ENCODE measurements at regions not wholly inside any gene's neighbourhood (a gene's known extent, or its start where the extent isn't known, plus 50 kb on each side); places are given as distances from the start of the nearest gene placed in this dataset.

DNA sequence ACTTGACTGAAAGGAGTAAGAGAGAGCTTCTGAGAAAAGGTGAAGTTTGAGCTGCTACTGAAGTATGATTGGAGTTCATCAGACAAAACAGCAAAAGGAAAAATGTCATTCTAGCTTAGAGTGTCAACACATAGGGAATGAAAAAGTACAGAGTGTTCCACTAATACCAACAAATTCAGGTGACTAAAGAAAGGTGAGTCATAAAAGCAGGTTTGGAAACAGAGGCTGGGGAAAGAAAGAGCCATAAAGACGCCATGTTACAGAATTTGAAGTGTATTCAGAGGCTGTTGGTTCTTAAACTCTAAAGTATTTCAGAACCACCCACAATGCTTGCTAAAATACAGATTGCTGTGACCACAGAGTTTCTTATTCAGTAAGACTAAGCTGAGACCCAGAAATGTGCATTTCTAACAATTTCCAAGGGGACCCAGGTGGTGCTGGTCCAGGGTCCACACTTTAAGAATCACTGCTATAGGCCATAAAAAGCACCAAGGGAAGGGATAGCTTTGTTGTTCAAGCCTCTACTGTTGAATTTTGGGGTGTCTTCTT lies 143.1 kb downstream of the ELAPOR2 start:
- no CpG with 5 or more reads among the region's 1 CpG for WGBS (ENCODE audit: extremely low coverage, insufficient coverage, insufficient read length)
- no peak overlapping the region for H3K4me3 ChIP-seq (ENCODE audit: low read depth, low read length)
- H3K14ac ChIP-seq (ENCODE audit: low read length), result no peak overlapping the region
- H3K9ac ChIP-seq (ENCODE audit: low read length), result no peak overlapping the region
- no peak overlapping the region for H2AK5ac ChIP-seq (ENCODE audit: low read length)
- H3K4me2 ChIP-seq (ENCODE audit: low read length), result no peak overlapping the region
- H3K4me1 ChIP-seq (ENCODE audit: control insufficient read depth in 1 of 2, insufficient read depth in 2 of 2, low read length in 2 of 2), result no peaks in the 10 kb centered on the region
- H4K8ac ChIP-seq (ENCODE audit: low read depth, low read length), result no peak overlapping the region
- H2BK5ac ChIP-seq (ENCODE audit: low read depth, low read length, poor library complexity), result no peak overlapping the region
- H3K27me3 ChIP-seq (ENCODE audit: insufficient read depth, low read length), result no peaks in the 10 kb centered on the region
- no peak overlapping the region for H2BK12ac ChIP-seq (ENCODE audit: low read length)
- H3K18ac ChIP-seq (ENCODE audit: low read length), result no peak overlapping the region
- H4K91ac ChIP-seq (ENCODE audit: low read depth, low read length), result no peak overlapping the region
- H4K12ac ChIP-seq (ENCODE audit: low read depth, low read length), result no peak overlapping the region
- H3K9me3 ChIP-seq (ENCODE audit: insufficient read depth, low read depth, low read length), result no peaks in the 10 kb centered on the region
- H3K79me1 ChIP-seq (ENCODE audit: low read length), result no peaks in the 10 kb centered on the region
- DNase-seq, result no peak
- no peak overlapping the region for H3K4ac ChIP-seq (ENCODE audit: low read depth, low read length)
- no peak overlapping the region for H2AFZ ChIP-seq (ENCODE audit: insufficient read depth, low read length, poor library complexity)
- no peaks in the 10 kb centered on the region for H3K79me2 ChIP-seq (ENCODE audit: control insufficient read depth, insufficient read depth, low read length, poor library complexity)
- peaks cover 0 to 3% of the 10 kb centered on the region in 2 experiments for H3K36me3 ChIP-seq (ENCODE audit: control insufficient read depth in 1 of 2, insufficient read depth in 2 of 2, low read length in 2 of 2)
- H2BK120ac ChIP-seq (ENCODE audit: insufficient read depth, low read length, poor library complexity), result no peak overlapping the region
- no peak overlapping the region for H3K27ac ChIP-seq (ENCODE audit: low read depth, low read length)
- H3K23ac ChIP-seq (ENCODE audit: low read length), result no peak overlapping the region

DNA sequence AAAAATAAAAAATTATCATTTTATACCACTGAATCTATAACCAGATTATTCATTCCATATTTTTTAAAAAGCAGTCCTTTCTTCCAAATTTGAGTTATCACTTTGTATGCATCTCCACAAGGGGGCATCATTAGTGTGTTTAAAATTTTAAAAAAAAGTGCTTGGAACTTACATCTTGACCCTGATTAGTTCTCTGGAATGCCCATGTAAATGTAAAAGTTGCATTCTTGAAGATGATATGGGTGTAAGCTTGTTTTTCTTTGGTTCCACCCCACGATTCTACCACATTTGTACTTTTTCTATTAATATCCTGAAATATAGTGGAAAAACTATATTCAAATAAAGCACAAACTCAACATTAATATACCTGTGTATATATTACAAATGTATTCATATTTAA lies 144.9 kb downstream of the ELAPOR2 start:
- Histone ChIP-seq H2BK5ac (ENCODE audit: low read depth, low read length, poor library complexity) (no peak overlapping the region), H2BK12ac (ENCODE audit: low read length) (no peak overlapping the region), H3K79me2 (ENCODE audit: control insufficient read depth, insufficient read depth, low read length, poor library complexity) (no peaks in the 10 kb centered on the region), H2AFZ (ENCODE audit: insufficient read depth, low read length, poor library complexity) (no peak overlapping the region), H4K12ac (ENCODE audit: low read depth, low read length) (no peak overlapping the region), H3K36me3 (ENCODE audit: control insufficient read depth in 1 of 2, insufficient read depth in 2 of 2, low read length in 2 of 2) (peaks cover 0 to 3% of the 10 kb centered on the region in 2 experiments), H3K18ac (ENCODE audit: low read length) (no peak overlapping the region), H3K4me2 (ENCODE audit: low read length) (no peak overlapping the region), H3K23ac (ENCODE audit: low read length) (no peak overlapping the region), H3K27me3 (ENCODE audit: insufficient read depth, low read length) (no peaks in the 10 kb centered on the region), H3K4ac (ENCODE audit: low read depth, low read length) (no peak overlapping the region), H3K27ac (ENCODE audit: low read depth, low read length) (no peak overlapping the region), H4K8ac (ENCODE audit: low read depth, low read length) (no peak overlapping the region), H2BK120ac (ENCODE audit: insufficient read depth, low read length, poor library complexity) (no peak overlapping the region), H3K9me3 (ENCODE audit: insufficient read depth, low read depth, low read length) (no peaks in the 10 kb centered on the region), H4K91ac (ENCODE audit: low read depth, low read length) (no peak overlapping the region), H3K4me3 (ENCODE audit: low read depth, low read length) (no peak overlapping the region), H3K4me1 (ENCODE audit: control insufficient read depth in 1 of 2, insufficient read depth in 2 of 2, low read length in 2 of 2) (no peaks in the 10 kb centered on the region), H3K9ac (ENCODE audit: low read length) (no peak overlapping the region), H2AK5ac (ENCODE audit: low read length) (no peak overlapping the region), H3K79me1 (ENCODE audit: low read length) (no peaks in the 10 kb centered on the region), H3K14ac (ENCODE audit: low read length) (no peak overlapping the region)
- WGBS (ENCODE audit: extremely low coverage, insufficient coverage, insufficient read length), result no CpG with 5 or more reads among the region's 1 CpG
- DNase-seq, result peak in 1 of 2 donors; percentile 60
